ENCODE measurements at regions not wholly inside any gene's neighbourhood (a gene's known extent, or its start where the extent isn't known, plus 50 kb on each side); places are given as distances from the start of the nearest gene placed in this dataset.

GRCh38 chr10:90125456-90126255 lies 424.3 kb downstream of the KIF20B start:
- no peak for TF ChIP-seq CTCF (IDR thresholded peaks at IDR 0.05; ENCODE audit: control insufficient read depth, insufficient read depth, low read depth, low read length, missing control alignments)
- no peak overlapping the region for H3K4me3 ChIP-seq (ENCODE audit: control insufficient read depth, low read depth, low read length)
- DNase-seq (ENCODE audit: low read depth): no peak

GRCh38 chr10:90126256-90126595 lies 424.8 kb downstream of the KIF20B start:
- TF ChIP-seq CTCF (IDR thresholded peaks at IDR 0.05; ENCODE audit: control insufficient read depth, insufficient read depth, low read depth, low read length, missing control alignments): no peak
- DNase-seq (ENCODE audit: low read depth): no peak
- no peak overlapping the region for H3K4me3 ChIP-seq (ENCODE audit: control insufficient read depth, low read depth, low read length)

- DNase-seq (ENCODE audit: low read depth): no peak
- TF ChIP-seq CTCF (IDR thresholded peaks at IDR 0.05; ENCODE audit: control insufficient read depth, insufficient read depth, low read depth, low read length, missing control alignments): no peak
- no peak overlapping the region for H3K4me3 ChIP-seq (ENCODE audit: control insufficient read depth, low read depth, low read length)
Observed at GRCh38 chr10:90130321-90131086, 429.1 kb downstream of the KIF20B start.

DNA sequence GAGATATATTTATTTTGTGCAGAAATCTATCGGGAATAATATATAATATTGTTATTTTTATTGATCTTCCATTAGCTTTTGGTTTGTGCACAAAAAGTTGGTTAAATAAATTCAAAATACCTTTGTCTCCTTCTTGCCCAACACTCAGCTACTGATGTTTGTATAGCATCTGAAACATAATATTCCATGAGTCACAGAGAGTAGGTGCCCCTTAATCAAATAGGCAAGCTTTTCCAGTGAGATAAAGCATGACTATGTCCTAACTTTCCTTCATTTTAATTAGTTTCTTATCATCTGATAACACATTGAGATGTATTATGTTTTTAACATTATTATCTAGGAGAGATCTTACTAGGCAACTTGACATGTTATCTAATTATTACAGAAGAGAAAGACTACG lies 432.2 kb downstream of the KIF20B start:
- no peak for TF ChIP-seq CTCF (IDR thresholded peaks at IDR 0.05; ENCODE audit: control insufficient read depth, insufficient read depth, low read depth, low read length, missing control alignments)
- DNase-seq (ENCODE audit: low read depth): no peak
- H3K4me3 ChIP-seq (ENCODE audit: control insufficient read depth, low read depth, low read length): no peak overlapping the region

DNA sequence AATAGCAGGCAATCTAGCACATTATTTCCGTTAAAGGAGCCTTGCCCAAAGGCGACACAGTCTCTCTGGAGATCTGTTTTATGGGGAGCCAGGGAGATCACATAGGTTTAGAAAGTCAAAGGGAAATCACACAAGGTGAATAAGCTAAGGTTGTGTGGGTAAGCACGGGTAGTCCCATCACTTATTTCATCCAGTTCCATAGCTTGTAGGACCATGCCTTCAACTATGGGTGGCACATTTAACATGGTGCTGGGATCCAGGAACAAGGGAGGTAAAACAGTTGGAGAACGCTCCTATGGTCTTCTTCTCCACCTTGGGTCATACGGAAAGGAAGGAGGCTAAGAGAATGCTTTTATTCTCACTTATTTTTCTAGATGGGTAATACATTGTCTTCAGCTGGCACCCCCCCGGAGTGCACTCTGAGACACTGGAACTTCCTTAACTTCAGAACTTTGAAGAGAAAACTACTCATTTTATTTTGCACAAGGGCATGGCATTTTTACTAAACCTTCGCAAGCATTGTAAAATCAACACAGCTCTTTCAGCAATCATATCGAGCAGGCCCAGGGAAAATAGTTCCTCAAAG lies 435.4 kb downstream of the KIF20B start:
- no peak overlapping the region for H3K4me3 ChIP-seq (ENCODE audit: control insufficient read depth, low read depth, low read length)
- no peak for DNase-seq (ENCODE audit: low read depth)
- no peak for TF ChIP-seq CTCF (IDR thresholded peaks at IDR 0.05; ENCODE audit: control insufficient read depth, insufficient read depth, low read depth, low read length, missing control alignments)

DNA sequence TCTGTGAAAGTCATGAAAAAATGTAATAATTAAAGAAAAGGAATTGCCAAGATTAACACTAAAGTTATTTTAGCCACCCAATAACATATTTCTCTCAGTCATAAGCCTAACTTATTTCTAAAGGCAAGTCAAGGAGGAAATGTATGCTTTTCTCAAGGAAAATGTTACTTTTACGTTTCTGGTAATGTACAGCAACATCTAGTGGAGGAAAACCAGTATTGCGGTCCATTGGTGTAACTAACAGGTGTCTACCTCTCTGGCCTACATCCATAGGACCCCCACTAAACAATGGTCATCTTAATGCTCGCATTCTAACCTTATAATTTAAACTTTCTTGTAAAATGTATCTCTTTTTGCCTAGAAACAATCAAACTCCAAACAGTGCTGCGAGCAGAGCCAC lies 437.5 kb downstream of the KIF20B start:
- H3K4me3 ChIP-seq (ENCODE audit: control insufficient read depth, low read depth, low read length): no peak overlapping the region
- no peak for DNase-seq (ENCODE audit: low read depth)
- TF ChIP-seq CTCF (IDR thresholded peaks at IDR 0.05; ENCODE audit: control insufficient read depth, insufficient read depth, low read depth, low read length, missing control alignments): no peak

Measured in AG09309 (cell line).